ENCODE measurements at regions not wholly inside any gene's neighbourhood (a gene's known extent, or its start where the extent isn't known, plus 50 kb on each side); places are given as distances from the start of the nearest gene placed in this dataset.
"Not testable (repeated sequence)": the region's sequence is repeated elsewhere in the genome, so short reads cannot be mapped to it uniquely, and the experiment has no call there.

- in situ Hi-C loops (cut with MboI; ENCODE audit: low sequenced_read_pairs); H3K4me1 ChIP-seq; DNase-seq (ENCODE audit: low spot score in 2 of 2); H3K4me3 ChIP-seq; H3K36me3 ChIP-seq (replicated peaks); H3K27me3 ChIP-seq (ENCODE audit: low read depth); H3K9me3 ChIP-seq: not testable (repeated sequence)
These were observed 88.7 kb downstream of the MAP3K8 start for GRCh38 chr10:30522661-30523078.

GRCh38 chr10:30518907-30519306 is 84.9 kb downstream of the MAP3K8 start:
- H3K36me3 ChIP-seq (replicated peaks) = no peaks in the 10 kb centered on the region
- H3K9me3 ChIP-seq = no peaks in the 10 kb centered on the region
- in situ Hi-C loops (cut with MboI; ENCODE audit: low sequenced_read_pairs) = no loop called here
- no peaks in the 10 kb centered on the region for H3K27me3 ChIP-seq (ENCODE audit: low read depth)
- no peak for DNase-seq (ENCODE audit: low spot score in 2 of 2)
- H3K4me1 ChIP-seq = no peaks in the 10 kb centered on the region
- H3K4me3 ChIP-seq = no peak overlapping the region

Measured in HAP-1 (cell line).